Lower leg skin (tissue), 3 donors: ENCODE measurements at regions not wholly inside any gene's neighbourhood (a gene's known extent, or its start where the extent isn't known, plus 50 kb on each side); places are given as distances from the start of the nearest gene placed in this dataset.

Experiments used
- CTCF ChIP-seq, 3 donors: fragments of 450-650 bp; IDR thresholded peaks; one replicate each; pipeline ENCODE4 v1.5.1; 2016; ENCODE audit warnings: antibody characterized with exemption in 3 of 3, mild to moderate bottlenecking in 3 of 3, moderate library complexity in 2 of 3
- POLR2A ChIP-seq, 2 donors: fragments of 450-650 bp; IDR thresholded peaks; one replicate each; pipeline ENCODE4 v1.6.1; 2016 to 2017; ENCODE audit warnings: antibody characterized with exemption in 2 of 2, mild to moderate bottlenecking in 1 of 2, moderate library complexity in 1 of 2

- TF ChIP-seq POLR2A (IDR thresholded peaks at IDR 0.05): no peak
- no peak for TF ChIP-seq CTCF (IDR thresholded peaks at IDR 0.05)
Observed at GRCh38 chr14:105911006-105911847, 384.8 kb downstream of the TMEM121 start.
